ENCODE measurements at regions not wholly inside any gene's neighbourhood (a gene's known extent, or its start where the extent isn't known, plus 50 kb on each side); places are given as distances from the start of the nearest gene placed in this dataset.

DNA sequence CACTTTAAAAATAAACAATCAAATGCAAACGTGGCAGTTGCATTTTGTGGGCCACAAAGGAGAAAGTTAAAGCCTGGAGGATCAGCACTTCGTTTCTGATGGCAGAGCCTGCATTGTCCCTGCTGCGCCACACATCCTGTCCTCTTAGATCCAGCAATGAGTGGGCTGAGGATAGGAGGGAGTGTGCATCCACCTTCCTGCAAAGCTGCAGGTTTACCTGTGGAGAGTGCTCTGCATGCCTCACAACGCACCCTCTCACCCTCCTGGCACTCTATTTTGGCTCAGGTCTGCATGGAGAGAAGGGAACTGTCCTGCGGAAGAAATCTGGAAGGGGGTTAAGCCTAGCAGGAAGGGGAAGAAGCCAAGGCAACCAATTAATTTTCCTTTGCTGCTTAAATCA, 212.2 kb upstream of the SLC24A2 start:
- no peak for DNase-seq (ENCODE audit: low spot score)

GRCh38 chr9:19999491-20000057, 210.7 kb upstream of the SLC24A2 start:
- DNase-seq (ENCODE audit: low spot score): no peak

DNA sequence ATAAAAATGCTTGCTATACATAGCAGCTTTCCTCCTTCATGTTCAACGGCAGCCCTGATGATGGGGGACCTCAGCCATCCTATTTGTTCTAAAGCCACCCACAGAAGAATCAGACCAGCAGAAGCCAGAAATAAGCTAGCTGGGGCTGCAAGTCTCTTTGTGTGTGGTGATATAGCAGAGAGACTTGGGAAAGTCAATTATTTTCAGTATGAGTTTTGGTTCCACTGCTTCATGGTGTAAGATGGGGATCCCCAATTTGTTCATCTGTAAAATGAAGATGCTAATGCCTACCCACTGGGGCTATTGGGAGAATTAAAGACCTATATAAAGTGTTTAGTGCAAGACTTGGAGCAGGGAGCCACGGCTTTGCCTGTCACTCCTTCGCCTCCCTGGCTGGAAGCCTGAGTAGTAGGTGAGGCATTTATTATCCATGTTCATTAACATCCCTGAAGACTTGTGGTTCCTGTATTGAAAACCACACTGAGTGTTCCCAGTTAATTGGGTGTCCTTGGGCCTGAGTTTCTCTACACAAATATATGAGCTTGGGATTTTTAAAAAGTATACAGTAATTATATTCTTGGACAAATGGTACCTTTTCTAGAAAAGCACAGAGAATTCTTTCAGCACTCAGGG, 210.1 kb upstream of the SLC24A2 start:
- no peak for DNase-seq (ENCODE audit: low spot score)

GRCh38 chr9:19998153-19998552, 209.3 kb upstream of the SLC24A2 start:
- no peak for DNase-seq (ENCODE audit: low spot score)

DNA sequence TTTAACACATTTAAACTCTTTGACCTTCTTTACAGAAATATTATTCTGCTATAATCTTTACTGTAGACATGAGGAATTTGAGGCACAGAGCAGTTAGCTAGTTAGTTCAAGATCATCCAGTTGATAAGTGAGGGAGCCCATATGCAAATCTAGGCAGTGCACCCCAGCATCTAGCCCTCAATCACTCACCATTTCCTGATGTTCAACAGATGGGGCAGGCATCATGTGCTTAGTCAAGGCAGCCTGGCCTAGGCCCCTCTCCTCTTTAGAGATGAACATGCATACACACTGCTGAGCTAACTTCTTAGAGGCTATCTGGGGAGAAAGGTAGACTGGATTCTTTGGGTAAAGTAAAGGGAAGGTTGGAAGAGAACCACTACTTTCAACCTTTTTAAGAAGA, 206.8 kb upstream of the SLC24A2 start:
- no peak for DNase-seq (ENCODE audit: low spot score)

DNA sequence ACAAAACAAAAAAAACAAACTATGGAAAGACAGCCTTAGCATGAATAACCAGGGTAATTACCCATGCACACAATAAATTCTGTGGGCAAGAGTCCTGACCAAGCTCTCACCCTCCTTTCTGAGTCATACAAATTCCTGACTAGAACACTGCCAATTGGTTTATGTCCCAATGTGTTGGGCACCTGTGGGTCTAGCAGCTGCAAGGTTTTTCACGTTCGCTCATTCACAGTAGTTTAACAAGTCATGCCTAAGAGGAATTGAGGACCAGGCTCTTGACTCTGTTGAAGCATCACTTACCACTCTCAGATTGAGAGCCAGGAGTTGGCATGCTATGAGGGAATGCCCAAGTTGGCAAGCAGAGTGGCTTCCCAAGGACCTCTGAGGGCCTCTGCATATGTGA, 205.5 kb upstream of the SLC24A2 start:
- no peak for DNase-seq (ENCODE audit: low spot score)

DNA sequence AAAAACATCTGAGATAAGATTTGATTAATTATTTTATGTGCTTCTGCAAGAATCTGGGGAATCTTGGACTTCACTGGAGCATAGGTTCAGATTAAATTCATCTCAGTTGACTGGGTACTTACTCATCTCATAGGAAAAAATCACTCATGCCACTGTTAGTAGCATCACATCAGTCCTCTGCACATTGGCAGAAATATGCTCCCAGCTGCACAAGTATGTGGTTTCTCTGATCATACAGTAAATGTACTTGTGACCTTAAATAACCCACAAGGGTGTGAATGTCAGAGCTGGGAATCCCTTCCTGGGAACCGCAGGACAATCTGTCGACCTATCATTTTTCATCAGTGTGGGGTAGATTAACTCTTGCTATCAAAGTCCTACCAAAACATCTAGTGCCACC, 203.7 kb upstream of the SLC24A2 start:
- DNase-seq (ENCODE audit: low spot score): no peak

DNA sequence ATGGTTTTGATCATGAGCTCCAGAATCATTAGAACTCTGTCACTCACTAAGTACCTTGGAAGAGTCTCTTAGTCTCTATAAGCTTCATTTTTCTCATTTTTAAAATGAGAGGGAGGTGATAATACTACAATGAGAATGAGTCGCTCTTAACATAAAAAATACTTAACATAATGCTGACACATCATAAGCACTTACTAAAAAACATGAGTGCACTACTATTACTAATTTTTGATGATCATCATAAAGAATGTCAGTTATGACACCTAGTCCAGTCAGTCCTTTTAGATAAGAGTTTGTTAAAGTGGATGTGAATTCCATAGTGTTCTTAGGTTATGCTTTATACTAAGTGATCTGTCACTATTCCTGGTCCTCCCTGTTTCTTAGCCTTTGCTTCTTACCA, 200.4 kb upstream of the SLC24A2 start:
- DNase-seq (ENCODE audit: low spot score): no peak

DNA sequence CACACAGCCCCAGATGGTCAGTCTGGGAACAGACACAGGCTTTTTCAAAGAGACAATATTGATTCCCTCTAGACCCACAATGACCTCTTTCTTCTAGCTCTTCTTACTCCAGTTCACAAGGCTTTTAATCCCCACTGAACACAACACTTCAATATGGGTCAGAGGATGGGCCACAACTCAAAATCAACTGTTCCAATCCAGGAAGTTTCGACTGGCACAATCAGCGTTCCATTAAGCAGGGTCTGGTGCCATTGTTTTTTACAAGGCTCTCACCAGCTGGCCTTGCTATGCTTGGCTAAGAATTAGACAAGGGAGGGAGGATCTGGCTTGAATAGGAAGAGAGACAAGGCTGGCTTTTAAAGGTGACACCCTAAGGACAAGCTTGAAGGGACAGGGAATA, 199.4 kb upstream of the SLC24A2 start:
- DNase-seq (ENCODE audit: low spot score): no peak

DNA sequence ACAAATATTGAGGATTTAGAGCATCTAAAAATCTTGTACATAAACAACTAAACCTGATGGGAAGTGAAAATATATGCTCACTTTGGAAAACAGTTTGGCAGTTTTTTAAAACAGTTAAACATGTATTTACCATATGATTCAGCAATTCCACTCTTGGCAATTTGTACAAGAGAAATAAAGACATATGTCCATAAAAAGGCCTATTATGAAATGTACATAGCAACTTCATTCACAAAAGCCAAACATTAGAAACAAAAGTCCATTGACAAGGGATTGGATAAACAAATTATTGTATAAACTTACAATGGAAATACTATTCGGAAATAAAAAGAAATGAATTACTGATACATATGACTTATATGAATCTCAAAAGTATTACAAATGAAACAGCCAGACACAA, 196.2 kb upstream of the SLC24A2 start:
- no peak for DNase-seq (ENCODE audit: low spot score)

GRCh38 chr9:19976226-19976625, 187.4 kb upstream of the SLC24A2 start:
- no peak for DNase-seq (ENCODE audit: low spot score)

GRCh38 chr9:19975499-19975898, 186.7 kb upstream of the SLC24A2 start:
- no peak for DNase-seq (ENCODE audit: low spot score)

DNA sequence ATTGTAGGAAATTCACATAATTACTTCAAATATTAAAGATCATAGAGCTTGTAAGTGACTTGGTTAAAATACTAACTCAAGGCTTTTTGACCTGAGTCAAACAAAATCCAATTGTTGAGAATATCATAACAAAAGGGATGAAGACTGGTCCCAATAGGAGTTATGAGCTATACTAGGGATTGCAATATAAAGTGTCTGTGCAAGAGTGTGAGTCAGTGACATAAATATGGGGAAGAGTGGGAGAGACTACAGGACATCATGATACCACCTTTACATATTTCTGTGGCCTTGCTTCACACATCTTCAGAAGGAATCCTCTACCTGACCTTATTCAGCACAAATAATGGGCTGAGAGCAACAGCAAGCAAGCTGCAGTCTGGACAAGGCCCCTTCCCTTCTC, 180.9 kb upstream of the SLC24A2 start:
- DNase-seq (ENCODE audit: low spot score): no peak

DNA sequence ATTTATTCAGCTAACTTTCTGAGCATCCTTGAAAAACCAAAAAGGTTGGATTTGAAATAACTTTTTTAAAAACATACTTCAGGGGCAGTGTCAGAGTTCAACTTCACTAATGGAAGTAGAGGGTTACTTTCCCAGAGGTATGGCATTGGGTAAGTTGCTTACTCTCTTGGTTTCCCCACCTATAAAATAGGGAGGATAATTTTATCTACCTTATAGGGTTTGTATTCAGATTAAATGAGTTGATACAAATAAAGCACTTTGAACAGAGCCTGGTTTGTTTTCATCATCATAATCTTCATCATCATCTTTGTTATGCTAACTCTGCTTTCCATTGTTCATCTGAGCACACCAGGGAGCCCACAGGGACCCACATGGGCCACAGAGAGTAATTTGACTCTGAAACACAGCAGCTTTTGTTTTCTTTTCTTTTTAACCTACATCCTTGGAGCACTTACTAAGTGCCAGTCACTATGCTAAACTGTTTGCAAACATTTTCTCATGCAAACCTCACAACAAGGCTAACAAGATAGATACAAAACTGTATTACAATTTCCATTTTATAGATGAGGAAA, 179.1 kb upstream of the SLC24A2 start:
- DNase-seq (ENCODE audit: low spot score): no peak

- no peak for DNase-seq (ENCODE audit: low spot score)
Observed at GRCh38 chr9:19967216-19967887, 178.5 kb upstream of the SLC24A2 start.

DNA sequence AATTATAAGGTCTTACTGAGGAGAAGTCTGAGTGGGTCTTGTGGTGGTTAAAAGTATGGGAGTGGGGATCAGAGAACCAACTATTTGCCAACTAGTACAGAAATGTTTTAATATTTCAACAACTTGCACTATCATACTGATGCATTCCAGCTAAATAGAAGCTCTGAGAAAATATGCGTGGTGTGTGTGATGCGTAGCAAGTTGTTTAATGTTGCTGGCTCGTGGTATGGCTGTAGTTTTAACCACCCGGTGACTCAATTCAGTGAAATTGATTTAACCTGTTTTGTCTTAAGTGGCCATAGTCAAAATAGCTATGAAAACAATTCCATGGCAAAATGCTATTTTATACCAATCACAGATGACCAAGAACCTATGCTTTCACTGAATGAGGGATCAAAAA, 176.5 kb upstream of the SLC24A2 start:
- no peak for DNase-seq (ENCODE audit: low spot score)

GRCh38 chr9:19947996-19948395, 159.2 kb upstream of the SLC24A2 start:
- DNase-seq (ENCODE audit: low spot score): no peak

DNA sequence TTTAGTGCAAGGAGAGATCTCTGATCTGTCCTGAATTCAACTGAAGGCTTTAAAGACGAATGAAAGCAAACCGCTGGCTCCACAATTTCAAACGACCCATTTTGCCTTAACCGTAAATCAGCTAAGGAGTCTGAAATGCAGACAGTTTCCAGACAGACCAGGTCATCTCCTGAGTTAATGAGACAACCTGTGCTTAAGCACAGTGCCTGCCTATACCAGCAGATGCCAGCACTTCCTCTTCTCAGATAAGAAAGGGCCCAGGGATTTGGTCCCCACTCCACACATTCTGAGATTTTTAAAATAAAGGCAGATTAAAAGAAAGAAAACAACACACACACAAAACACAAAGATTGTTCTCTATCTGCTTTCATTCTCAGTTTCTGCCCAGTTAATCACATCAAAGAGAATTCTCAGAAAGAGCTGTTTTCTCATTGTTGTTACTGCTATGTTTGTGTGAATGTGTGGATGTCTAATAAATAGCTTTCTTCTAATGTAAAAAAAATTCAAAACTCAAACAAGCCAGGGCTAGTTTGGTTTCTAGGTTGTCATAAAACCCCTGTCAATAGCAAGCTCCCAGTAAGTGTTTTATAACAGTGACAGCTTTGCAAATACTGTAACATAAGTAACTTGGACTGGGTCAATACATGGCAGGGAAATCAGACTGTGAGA, 157.7 kb upstream of the SLC24A2 start:
- no peak for DNase-seq (ENCODE audit: low spot score)

DNA sequence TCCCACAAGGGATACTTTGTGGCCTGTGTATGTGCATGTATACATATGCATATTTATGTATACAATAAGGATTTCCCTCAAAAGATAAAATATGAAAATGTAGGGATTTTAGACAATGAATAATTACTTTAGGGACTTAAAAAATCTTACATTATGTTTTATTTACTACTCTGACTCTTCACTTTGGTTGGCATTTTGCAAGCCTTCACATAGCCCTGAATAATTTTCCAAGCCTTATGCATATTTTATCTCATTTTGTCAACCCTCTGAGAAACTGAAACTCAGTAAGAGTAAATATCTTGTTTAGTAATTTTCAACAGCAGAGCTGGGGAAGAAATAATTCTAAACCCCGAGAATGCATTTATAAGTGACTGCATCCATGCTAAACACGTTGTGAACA, 153.0 kb upstream of the SLC24A2 start:
- no peak for DNase-seq (ENCODE audit: low spot score)

GRCh38 chr9:19940811-19941535, 152.1 kb upstream of the SLC24A2 start:
- no peak for DNase-seq (ENCODE audit: low spot score)

- DNase-seq (ENCODE audit: low spot score): no peak
Observed at GRCh38 chr9:19939734-19940278, 151.0 kb upstream of the SLC24A2 start.

Measured in SK-N-DZ (cell line).